OCI-M1 (cell line): ENCODE measurements at regions not wholly inside any gene's neighbourhood (a gene's known extent, or its start where the extent isn't known, plus 50 kb on each side); places are given as distances from the start of the nearest gene placed in this dataset.

Source experiments
- DNase-seq: peaks from one replicate; lab custom pipeline; 2025; lab: John Stamatoyannopoulos, UW

GRCh38 chr13:27847669-27848068 is 55.4 kb downstream of the GSX1 start:
- DNase-seq: no peak

- no peak for DNase-seq
Measured at GRCh38 chr13:27851096-27851850, 59.0 kb downstream of the GSX1 start.

- no peak for DNase-seq
Measured at GRCh38 chr13:27852491-27852890, 60.2 kb downstream of the GSX1 start.

- no peak for DNase-seq
Measured at GRCh38 chr13:27853335-27853734, 61.1 kb downstream of the GSX1 start.

- no peak for DNase-seq
Measured at GRCh38 chr13:27853861-27854260, 61.6 kb downstream of the GSX1 start.

- no peak for DNase-seq
Measured at GRCh38 chr13:27854606-27855005, 62.3 kb downstream of the GSX1 start.

GRCh38 chr13:27855381-27855780 is 63.1 kb downstream of the GSX1 start:
- no peak for DNase-seq

- no peak for DNase-seq
Measured at GRCh38 chr13:27857282-27857681, 62.5 kb upstream of the PDX1 start.

GRCh38 chr13:27858046-27858445 is 61.8 kb upstream of the PDX1 start:
- no peak for DNase-seq

- no peak for DNase-seq
Measured at GRCh38 chr13:27860743-27861142, 59.1 kb upstream of the PDX1 start.

- DNase-seq: no peak
Measured at GRCh38 chr13:27861165-27861564, 58.6 kb upstream of the PDX1 start.

GRCh38 chr13:27868641-27869435 is 51.0 kb upstream of the PDX1 start:
- DNase-seq: peak; percentile 53

GRCh38 chr13:27869436-27870095 is 50.2 kb upstream of the PDX1 start:
- no peak for DNase-seq
